Type B pancreatic cell (in vitro differentiated cells): ENCODE measurements at regions not wholly inside any gene's neighbourhood (a gene's known extent, or its start where the extent isn't known, plus 50 kb on each side); places are given as distances from the start of the nearest gene placed in this dataset.

Experiments
- DNase-seq: peaks from one replicate; pipeline ENCODE4 v3.0.0; 2021; ENCODE audit warnings: mixed read lengths; ENCODE audit not compliant: unreplicated experiment; ENCODE audit errors: extremely low spot score
- H3K27ac Mint-ChIP-seq: 2 replicates; pipeline ENCODE4 v1.8.0; 2021; ENCODE audit warnings: mild to moderate bottlenecking, mixed read lengths
- H3K27me3 Mint-ChIP-seq: 2 replicates; pipeline ENCODE4 v1.8.0; 2021; ENCODE audit warnings: mixed read lengths
- H3K36me3 Mint-ChIP-seq: 2 replicates; pipeline ENCODE4 v1.8.0; 2021; ENCODE audit warnings: mixed read lengths
- H3K4me1 Mint-ChIP-seq: one replicate; pipeline ENCODE4 v1.8.0; 2021; ENCODE audit warnings: mixed read lengths; ENCODE audit not compliant: unreplicated experiment
- H3K4me3 Mint-ChIP-seq: 2 replicates; pipeline ENCODE4 v1.8.0; 2021; ENCODE audit warnings: mild to moderate bottlenecking, mixed read lengths
- H3K9me3 Mint-ChIP-seq: 2 replicates; pipeline ENCODE4 v1.8.0; 2021; ENCODE audit warnings: mixed read lengths
- TF ChIP-seq, protein P1 (sequence below): fragments of 200-600 bp; sonication (generic); conservative IDR thresholded peaks from 2 replicates; pipeline ENCODE4 v1.5.0; 2021; ENCODE audit warnings: antibody characterized with exemption, mild to moderate bottlenecking

GRCh38 chr20:5448449-5449118 is 131.8 kb upstream of the PROKR2 start:
- TF ChIP-seq, protein P1, sequence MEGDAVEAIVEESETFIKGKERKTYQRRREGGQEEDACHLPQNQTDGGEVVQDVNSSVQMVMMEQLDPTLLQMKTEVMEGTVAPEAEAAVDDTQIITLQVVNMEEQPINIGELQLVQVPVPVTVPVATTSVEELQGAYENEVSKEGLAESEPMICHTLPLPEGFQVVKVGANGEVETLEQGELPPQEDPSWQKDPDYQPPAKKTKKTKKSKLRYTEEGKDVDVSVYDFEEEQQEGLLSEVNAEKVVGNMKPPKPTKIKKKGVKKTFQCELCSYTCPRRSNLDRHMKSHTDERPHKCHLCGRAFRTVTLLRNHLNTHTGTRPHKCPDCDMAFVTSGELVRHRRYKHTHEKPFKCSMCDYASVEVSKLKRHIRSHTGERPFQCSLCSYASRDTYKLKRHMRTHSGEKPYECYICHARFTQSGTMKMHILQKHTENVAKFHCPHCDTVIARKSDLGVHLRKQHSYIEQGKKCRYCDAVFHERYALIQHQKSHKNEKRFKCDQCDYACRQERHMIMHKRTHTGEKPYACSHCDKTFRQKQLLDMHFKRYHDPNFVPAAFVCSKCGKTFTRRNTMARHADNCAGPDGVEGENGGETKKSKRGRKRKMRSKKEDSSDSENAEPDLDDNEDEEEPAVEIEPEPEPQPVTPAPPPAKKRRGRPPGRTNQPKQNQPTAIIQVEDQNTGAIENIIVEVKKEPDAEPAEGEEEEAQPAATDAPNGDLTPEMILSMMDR: peak; percentile 84
- no peak for DNase-seq
- no peak overlapping the region for H3K4me3 Mint-ChIP-seq
- H3K27me3 Mint-ChIP-seq: peaks cover 26% of the 10 kb centered on the region
- no peak overlapping the region for H3K27ac Mint-ChIP-seq
- no peaks in the 10 kb centered on the region for H3K4me1 Mint-ChIP-seq
- H3K9me3 Mint-ChIP-seq: no peaks in the 10 kb centered on the region
- H3K36me3 Mint-ChIP-seq: no peaks in the 10 kb centered on the region

DNA sequence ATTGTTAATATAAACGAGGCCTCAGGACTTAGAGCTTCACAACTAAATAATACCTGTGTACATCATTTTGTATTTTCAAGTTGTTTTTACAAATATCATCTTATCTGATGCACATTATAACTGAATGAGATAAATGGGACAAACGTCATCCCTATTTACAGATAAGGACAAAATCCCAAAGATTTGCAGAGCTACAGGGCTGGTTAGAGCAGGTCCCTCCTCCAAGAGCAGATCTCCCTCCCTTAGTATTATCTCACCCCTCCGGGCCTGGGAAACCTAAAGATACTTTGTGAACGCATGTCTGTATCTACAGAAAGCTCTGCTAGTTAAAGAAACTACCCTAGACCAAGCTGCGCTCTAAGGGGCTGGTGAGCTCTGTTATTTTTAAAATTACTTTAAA is 130.4 kb upstream of the PROKR2 start:
- no peaks in the 10 kb centered on the region for H3K36me3 Mint-ChIP-seq
- no peaks in the 10 kb centered on the region for H3K4me1 Mint-ChIP-seq
- H3K9me3 Mint-ChIP-seq: no peaks in the 10 kb centered on the region
- no peak overlapping the region for H3K4me3 Mint-ChIP-seq
- DNase-seq: no peak
- H3K27ac Mint-ChIP-seq: no peak overlapping the region
- TF ChIP-seq, protein P1: no peak
- H3K27me3 Mint-ChIP-seq: peaks cover 37% of the 10 kb centered on the region

- Mint-ChIP-seq H3K9me3 (no peaks in the 10 kb centered on the region), H3K4me1 (no peaks in the 10 kb centered on the region), H3K27ac (no peak overlapping the region), H3K4me3 (no peak overlapping the region), H3K36me3 (no peaks in the 10 kb centered on the region), H3K27me3 (peaks cover 45% of the 10 kb centered on the region)
- TF ChIP-seq, protein P1: no peak
- DNase-seq: no peak
Observed at GRCh38 chr20:5445611-5446010, 128.9 kb upstream of the PROKR2 start.

GRCh38 chr20:5442101-5442500 is 125.3 kb upstream of the PROKR2 start:
- H3K27ac Mint-ChIP-seq: no peak overlapping the region
- no peaks in the 10 kb centered on the region for H3K36me3 Mint-ChIP-seq
- no peak overlapping the region for H3K4me3 Mint-ChIP-seq
- peaks cover 49% of the 10 kb centered on the region for H3K27me3 Mint-ChIP-seq
- no peaks in the 10 kb centered on the region for H3K9me3 Mint-ChIP-seq
- H3K4me1 Mint-ChIP-seq: no peaks in the 10 kb centered on the region
- DNase-seq: no peak
- TF ChIP-seq, protein P1: no peak

DNA sequence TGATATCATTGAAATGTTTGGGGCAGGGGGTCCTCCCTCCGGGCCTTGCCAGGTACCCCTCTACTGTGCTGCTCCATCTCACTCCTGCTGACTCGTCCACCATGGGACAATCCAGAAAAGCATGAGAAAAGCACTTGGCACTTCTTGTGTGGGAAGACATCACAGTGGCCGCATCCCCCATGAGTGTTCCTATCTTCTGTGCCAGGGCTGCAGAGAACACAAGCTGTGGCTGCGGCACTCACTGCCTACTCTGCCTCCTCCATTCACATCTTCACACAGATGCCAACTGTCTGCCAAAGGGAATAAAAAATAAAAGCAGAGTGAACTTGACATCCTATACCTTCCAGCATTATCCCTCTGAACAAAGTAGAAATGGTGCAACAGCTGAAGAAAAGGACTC is 117.4 kb upstream of the PROKR2 start:
- Mint-ChIP-seq H3K9me3 (no peaks in the 10 kb centered on the region), H3K4me3 (no peak overlapping the region), H3K36me3 (no peaks in the 10 kb centered on the region), H3K27me3 (peaks cover 37% of the 10 kb centered on the region), H3K27ac (no peak overlapping the region), H3K4me1 (no peaks in the 10 kb centered on the region)
- DNase-seq: no peak
- TF ChIP-seq, protein P1: no peak
